Kidney (tissue), 13 donors: ENCODE measurements at regions not wholly inside any gene's neighbourhood (a gene's known extent, or its start where the extent isn't known, plus 50 kb on each side); places are given as distances from the start of the nearest gene placed in this dataset.

Experiments
- DNase-seq, 5 donors: peaks; one replicate each; pipeline ENCODE4 v3.0.0-alpha.2; 2013 to 2020
- FAIRE-seq: peaks from 2 replicates; lab custom pipeline; 2012; peaks lifted over from hg19 to GRCh38; lab: Jason Lieb, UNC
- H3K27ac ChIP-seq, 2 donors: one replicate each; pipeline ENCODE4 v1.7.0; 2013; ENCODE audit warnings: low read depth in 2 of 2, low read length in 2 of 2, inconsistent platforms in 1 of 2
- H3K27me3 ChIP-seq: one replicate; pipeline ENCODE4 v1.7.1; 2013; ENCODE audit warnings: low read length, inconsistent platforms; ENCODE audit not compliant: control insufficient read depth, insufficient read depth
- H3K36me3 ChIP-seq, 3 donors: one replicate each; pipeline versions ENCODE4 v1.7.0 to v1.7.1; 2013; ENCODE audit warnings: low read length in 3 of 3, control low read depth in 1 of 3, inconsistent platforms in 1 of 3; ENCODE audit not compliant: insufficient read depth in 3 of 3, control insufficient read depth in 2 of 3
- H3K4me1 ChIP-seq, 3 donors: one replicate each; pipeline versions ENCODE4 v1.7.0 to v1.7.1; 2013; ENCODE audit warnings: low read length in 3 of 3, inconsistent platforms in 1 of 3, low read depth in 1 of 3; ENCODE audit not compliant: control insufficient read depth in 2 of 3, insufficient read depth in 2 of 3
- H3K4me3 ChIP-seq, 3 donors: one replicate each; pipeline versions ENCODE4 v1.7.0 to v1.8.1; 2013; ENCODE audit warnings: low read length in 3 of 3, control low read depth in 1 of 3, inconsistent platforms in 1 of 3
- H3K9ac ChIP-seq, 3 donors: one replicate each; pipeline versions ENCODE4 v1.7.0 to v1.7.1; 2013; ENCODE audit warnings: low read length in 3 of 3, control low read depth in 1 of 3, inconsistent platforms in 1 of 3
- H3K9me3 ChIP-seq, 3 donors: one replicate each; pipeline versions ENCODE4 v1.7.0 to v1.7.1; 2013; ENCODE audit warnings: low read length in 3 of 3, control low read depth in 1 of 3, inconsistent platforms in 1 of 3; ENCODE audit not compliant: control insufficient read depth in 2 of 3, insufficient read depth in 1 of 3
- intact Hi-C: fragments of 100-400 bp; cut with DNase I; formaldehyde crosslinking; loops from one replicate; pipeline ENCODE4 v1.11.1; 2022
- TF ChIP-seq, protein P1 (sequence below): IDR thresholded peaks from 3 replicates; pipeline ENCODE4 v1.5.1; 2012; ENCODE audit warnings: mild to moderate bottlenecking, moderate library complexity, borderline replicate concordance; ENCODE audit not compliant: insufficient read depth; ENCODE audit errors: extremely low read depth
- donor health status: control.
- donor health status: control.
- donor health status: control.
- donor health status: control.
- donor health status: control.
- donor health status: DM: yes; HTN: yes; CAD: no.
- donor health status: Normal renal cell carcinoma (clear cell type).

DNA sequence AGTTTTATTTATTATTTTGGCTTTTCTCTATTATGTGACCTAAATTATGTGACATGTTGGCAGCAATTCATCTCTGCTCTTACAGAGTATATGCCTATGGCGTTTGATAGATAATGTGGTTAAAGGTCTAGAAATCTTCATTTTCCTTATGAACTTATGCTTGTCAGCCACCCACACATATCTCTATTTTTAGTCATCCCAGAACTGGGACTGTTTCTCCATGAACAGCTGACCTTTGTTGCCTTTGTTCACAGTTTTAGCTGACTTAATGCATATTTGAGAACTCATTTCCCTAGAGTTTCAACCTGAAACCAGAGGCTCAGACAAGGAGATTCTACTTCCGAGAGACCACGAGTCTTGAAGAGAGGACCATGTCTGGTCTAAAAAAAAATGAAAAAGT lies 176.5 kb downstream of the RAP2B start:
- intact Hi-C loops, result no loop called here
- Histone ChIP-seq H3K4me3 (no peak overlapping the region), H3K9me3 (no peaks in the 10 kb centered on the region), H3K4me1 (no peaks in the 10 kb centered on the region), H3K27me3 (no peaks in the 10 kb centered on the region), H3K9ac (no peak overlapping the region), H3K36me3 (no peaks in the 10 kb centered on the region), H3K27ac (no peak overlapping the region)
- TF ChIP-seq, protein P1, sequence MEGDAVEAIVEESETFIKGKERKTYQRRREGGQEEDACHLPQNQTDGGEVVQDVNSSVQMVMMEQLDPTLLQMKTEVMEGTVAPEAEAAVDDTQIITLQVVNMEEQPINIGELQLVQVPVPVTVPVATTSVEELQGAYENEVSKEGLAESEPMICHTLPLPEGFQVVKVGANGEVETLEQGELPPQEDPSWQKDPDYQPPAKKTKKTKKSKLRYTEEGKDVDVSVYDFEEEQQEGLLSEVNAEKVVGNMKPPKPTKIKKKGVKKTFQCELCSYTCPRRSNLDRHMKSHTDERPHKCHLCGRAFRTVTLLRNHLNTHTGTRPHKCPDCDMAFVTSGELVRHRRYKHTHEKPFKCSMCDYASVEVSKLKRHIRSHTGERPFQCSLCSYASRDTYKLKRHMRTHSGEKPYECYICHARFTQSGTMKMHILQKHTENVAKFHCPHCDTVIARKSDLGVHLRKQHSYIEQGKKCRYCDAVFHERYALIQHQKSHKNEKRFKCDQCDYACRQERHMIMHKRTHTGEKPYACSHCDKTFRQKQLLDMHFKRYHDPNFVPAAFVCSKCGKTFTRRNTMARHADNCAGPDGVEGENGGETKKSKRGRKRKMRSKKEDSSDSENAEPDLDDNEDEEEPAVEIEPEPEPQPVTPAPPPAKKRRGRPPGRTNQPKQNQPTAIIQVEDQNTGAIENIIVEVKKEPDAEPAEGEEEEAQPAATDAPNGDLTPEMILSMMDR, result no peak
- DNase-seq, result no peak
- FAIRE-seq, result no peak

DNA sequence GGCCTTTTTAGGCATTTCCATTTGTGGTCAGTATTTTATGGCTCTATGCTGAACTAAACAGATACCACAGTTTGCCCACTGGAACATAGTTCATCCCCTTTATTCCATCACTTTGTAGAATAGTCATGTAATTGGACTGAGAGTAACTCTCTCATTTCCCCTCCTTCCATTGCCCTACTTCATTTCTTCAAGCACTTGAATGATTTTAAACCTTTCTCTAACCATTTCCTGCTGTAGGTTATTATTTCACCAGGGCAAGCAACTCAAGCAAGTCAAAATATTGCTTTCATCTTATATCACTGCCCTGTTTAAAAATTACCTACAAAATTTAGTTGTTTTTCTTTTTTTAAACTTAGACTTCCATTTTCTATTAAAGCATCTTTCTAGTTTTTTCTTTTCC lies 177.0 kb downstream of the RAP2B start:
- Histone ChIP-seq H3K9ac (no peak overlapping the region), H3K4me1 (no peaks in the 10 kb centered on the region)

DNA sequence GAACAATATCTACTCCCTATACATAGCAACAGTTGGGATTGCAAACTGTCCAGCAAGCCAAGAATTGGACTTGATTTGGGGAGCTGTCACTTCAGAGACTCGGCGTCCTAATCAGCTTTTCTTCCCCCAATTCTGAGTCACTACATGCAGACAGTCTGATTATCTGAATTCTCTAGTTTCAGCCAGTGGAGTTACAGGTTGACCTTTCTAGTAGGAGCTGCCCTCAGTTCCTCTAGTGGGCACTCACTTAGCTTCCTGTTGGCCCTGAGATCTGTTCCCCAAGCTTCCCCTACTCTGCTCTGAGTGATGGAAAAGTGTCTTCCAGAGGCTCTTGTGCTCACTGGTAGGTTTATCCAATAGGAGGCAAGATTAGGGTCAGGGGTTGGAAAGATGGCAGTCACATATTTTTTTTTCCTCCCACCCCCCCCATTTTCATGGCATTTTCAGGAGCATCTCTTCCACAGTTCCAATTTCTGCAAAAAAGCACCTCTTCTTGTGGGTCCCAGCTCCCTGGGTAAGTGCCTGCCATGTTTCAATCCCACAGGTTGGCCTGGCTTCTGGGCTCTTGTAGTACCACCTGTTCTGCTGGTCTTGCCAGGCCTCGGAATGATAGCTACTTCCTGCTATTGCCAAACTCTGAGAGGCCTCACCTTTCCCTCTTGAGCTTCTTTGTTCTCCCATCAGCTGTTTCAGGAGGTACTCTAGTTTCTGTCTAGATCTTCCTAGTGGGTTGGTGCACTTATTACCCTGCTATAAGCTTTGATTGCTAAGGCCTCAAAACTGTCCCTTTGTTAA lies 182.2 kb downstream of the RAP2B start:
- no peak for FAIRE-seq
- Histone ChIP-seq H3K36me3 (no peaks in the 10 kb centered on the region), H3K27ac (no peak overlapping the region), H3K9me3 (peaks cover 0 to 4% (median 0%) of the 10 kb centered on the region in 3 donors), H3K4me1 (no peaks in the 10 kb centered on the region), H3K27me3 (no peaks in the 10 kb centered on the region), H3K4me3 (no peak overlapping the region), H3K9ac (no peak overlapping the region)
- TF ChIP-seq, protein P1, result no peak
- DNase-seq, result no peak
- intact Hi-C loops, result no loop called here

More for the DNA sequence above, 177.0 kb downstream of the RAP2B start:
- Histone ChIP-seq H3K27me3 (no peaks in the 10 kb centered on the region), H3K36me3 (no peaks in the 10 kb centered on the region), H3K27ac (no peak overlapping the region), H3K4me3 (no peak overlapping the region), H3K9me3 (no peaks in the 10 kb centered on the region)
- DNase-seq, result no peak
- no peak for FAIRE-seq
- intact Hi-C loops, result no loop called here
- TF ChIP-seq, protein P1, result no peak
